Smooth muscle cell (in vitro differentiated cells): ENCODE measurements at regions not wholly inside any gene's neighbourhood (a gene's known extent, or its start where the extent isn't known, plus 50 kb on each side); places are given as distances from the start of the nearest gene placed in this dataset.

Source experiments
- DNase-seq: peaks from one replicate; lab custom pipeline; 2025; ENCODE audit not compliant: unreplicated experiment; lab: John Stamatoyannopoulos, UW
- H2AFZ ChIP-seq: fragments of 200-600 bp; sonication (generic); 2 replicates; pipeline ENCODE4 v1.6.0; 2016; ENCODE audit warnings: antibody characterized with exemption, low read depth, mild to moderate bottlenecking
- H3F3A ChIP-seq: fragments of 200-600 bp; sonication (generic); 2 replicates; pipeline ENCODE4 v1.6.0; 2017; ENCODE audit warnings: antibody characterized with exemption, low read depth
- H3K27ac ChIP-seq: fragments of 200-600 bp; sonication (generic); 2 replicates; pipeline ENCODE4 v1.5.1; 2016; ENCODE audit warnings: low read depth, mild to moderate bottlenecking
- H3K27me3 ChIP-seq: fragments of 200-600 bp; sonication (generic); 2 replicates; pipeline ENCODE4 v1.6.1; 2016; ENCODE audit warnings: low read depth, mild to moderate bottlenecking
- H3K36me3 ChIP-seq: fragments of 200-600 bp; sonication (generic); 2 replicates; pipeline ENCODE4 v1.5.1; 2016; ENCODE audit warnings: low read depth
- H3K4me1 ChIP-seq: fragments of 200-600 bp; sonication (generic); 2 replicates; pipeline ENCODE4 v1.5.1; 2016; ENCODE audit warnings: low read depth
- H3K4me2 ChIP-seq: fragments of 200-600 bp; sonication (generic); 2 replicates; pipeline ENCODE4 v1.6.0; 2016; ENCODE audit warnings: mild to moderate bottlenecking
- H3K4me3 ChIP-seq: fragments of 200-600 bp; sonication (generic); 2 replicates; pipeline ENCODE4 v1.5.1; 2016; ENCODE audit warnings: mild to moderate bottlenecking
- H3K79me2 ChIP-seq: fragments of 200-600 bp; sonication (generic); 2 replicates; pipeline ENCODE4 v1.6.0; 2016; ENCODE audit warnings: low read depth, mild to moderate bottlenecking
- H3K9ac ChIP-seq: fragments of 200-600 bp; sonication (generic); 2 replicates; pipeline ENCODE4 v1.6.0; 2016; ENCODE audit warnings: low read depth
- H3K9me3 ChIP-seq: fragments of 200-600 bp; sonication (generic); replicated peaks from 2 replicates; pipeline ENCODE4 v1.5.1; 2016; ENCODE audit warnings: low read depth
- H4K20me1 ChIP-seq: fragments of 200-600 bp; sonication (generic); 2 replicates; pipeline ENCODE4 v1.6.0; 2016; ENCODE audit warnings: low read depth
- WGBS: methylation state at CpG from one replicate; pipeline ENCODE4 v1.1.7; 2016; ENCODE audit warnings: low lambda C conversion rate; 5-methylcytosine and 5-hydroxymethylcytosine counted together
- TF ChIP-seq, protein P1 (sequence below): fragments of 200-600 bp; sonication (generic); IDR thresholded peaks from 2 replicates; pipeline ENCODE4 v1.5.1; 2017; ENCODE audit warnings: borderline replicate concordance, mild to moderate bottlenecking, antibody characterized with exemption; ENCODE audit not compliant: insufficient read depth, poor library complexity, severe bottlenecking

DNA sequence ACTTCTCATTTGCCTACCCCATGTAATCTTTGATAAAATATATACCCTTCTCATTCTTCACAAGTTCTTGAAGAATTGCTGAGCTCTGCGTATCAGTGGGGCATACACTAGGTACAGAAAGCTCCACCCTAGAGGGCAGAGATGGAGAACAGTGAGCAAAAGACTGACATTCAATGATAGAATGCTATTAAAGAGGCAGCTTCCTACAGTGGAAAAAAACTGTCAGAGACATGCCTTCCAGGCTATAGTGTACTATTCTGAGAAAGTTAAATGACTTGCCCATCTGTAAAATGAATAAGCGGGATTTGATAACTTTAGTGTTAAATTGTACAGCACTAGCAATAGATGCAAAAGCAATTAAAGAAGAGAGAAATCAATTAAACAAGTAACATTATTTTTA, 172.8 kb downstream of the SUCNR1 start:
- no peaks in the 10 kb centered on the region for H3F3A ChIP-seq
- H3K4me2 ChIP-seq = no peak overlapping the region
- H3K4me1 ChIP-seq = no peaks in the 10 kb centered on the region
- no peaks in the 10 kb centered on the region for H3K27me3 ChIP-seq
- H4K20me1 ChIP-seq = no peaks in the 10 kb centered on the region
- TF ChIP-seq, protein P1, sequence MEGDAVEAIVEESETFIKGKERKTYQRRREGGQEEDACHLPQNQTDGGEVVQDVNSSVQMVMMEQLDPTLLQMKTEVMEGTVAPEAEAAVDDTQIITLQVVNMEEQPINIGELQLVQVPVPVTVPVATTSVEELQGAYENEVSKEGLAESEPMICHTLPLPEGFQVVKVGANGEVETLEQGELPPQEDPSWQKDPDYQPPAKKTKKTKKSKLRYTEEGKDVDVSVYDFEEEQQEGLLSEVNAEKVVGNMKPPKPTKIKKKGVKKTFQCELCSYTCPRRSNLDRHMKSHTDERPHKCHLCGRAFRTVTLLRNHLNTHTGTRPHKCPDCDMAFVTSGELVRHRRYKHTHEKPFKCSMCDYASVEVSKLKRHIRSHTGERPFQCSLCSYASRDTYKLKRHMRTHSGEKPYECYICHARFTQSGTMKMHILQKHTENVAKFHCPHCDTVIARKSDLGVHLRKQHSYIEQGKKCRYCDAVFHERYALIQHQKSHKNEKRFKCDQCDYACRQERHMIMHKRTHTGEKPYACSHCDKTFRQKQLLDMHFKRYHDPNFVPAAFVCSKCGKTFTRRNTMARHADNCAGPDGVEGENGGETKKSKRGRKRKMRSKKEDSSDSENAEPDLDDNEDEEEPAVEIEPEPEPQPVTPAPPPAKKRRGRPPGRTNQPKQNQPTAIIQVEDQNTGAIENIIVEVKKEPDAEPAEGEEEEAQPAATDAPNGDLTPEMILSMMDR = no peak
- no peak overlapping the region for H3K27ac ChIP-seq
- WGBS = 92% methylated on average over 2 of the region's 2 CpGs
- H3K9ac ChIP-seq = no peak overlapping the region
- no peak for DNase-seq
- no peak overlapping the region for H3K4me3 ChIP-seq
- H2AFZ ChIP-seq = no peak overlapping the region
- no peaks in the 10 kb centered on the region for H3K36me3 ChIP-seq
- no peaks in the 10 kb centered on the region for H3K9me3 ChIP-seq
- H3K79me2 ChIP-seq = no peaks in the 10 kb centered on the region

DNA sequence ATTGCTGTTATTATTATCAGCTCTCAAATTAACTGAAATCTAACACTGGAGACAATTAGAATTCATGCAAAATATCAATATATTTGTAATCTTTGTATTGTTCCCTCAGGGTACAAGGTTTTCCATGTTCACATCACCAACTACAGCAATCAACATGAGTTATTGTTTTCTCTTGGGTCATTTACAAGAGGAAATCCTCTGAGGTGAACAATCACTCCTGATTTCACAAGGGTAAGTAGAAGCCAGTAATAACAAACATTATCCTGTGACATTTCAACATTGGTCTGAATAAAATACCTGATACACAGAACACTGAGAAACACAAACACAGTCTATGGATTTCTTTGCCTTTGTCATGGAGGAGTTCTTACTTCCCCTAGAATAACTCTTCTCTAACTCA, 174.0 kb downstream of the SUCNR1 start:
- Histone ChIP-seq H3K36me3 (no peaks in the 10 kb centered on the region), H2AFZ (no peak overlapping the region), H3F3A (no peaks in the 10 kb centered on the region), H3K4me3 (no peak overlapping the region), H3K4me1 (no peaks in the 10 kb centered on the region), H3K4me2 (no peak overlapping the region), H3K9ac (no peak overlapping the region), H3K27me3 (no peaks in the 10 kb centered on the region), H3K9me3 (no peaks in the 10 kb centered on the region), H3K79me2 (no peaks in the 10 kb centered on the region), H3K27ac (no peak overlapping the region), H4K20me1 (no peaks in the 10 kb centered on the region)
- no peak for DNase-seq
- TF ChIP-seq, protein P1 = no peak

DNA sequence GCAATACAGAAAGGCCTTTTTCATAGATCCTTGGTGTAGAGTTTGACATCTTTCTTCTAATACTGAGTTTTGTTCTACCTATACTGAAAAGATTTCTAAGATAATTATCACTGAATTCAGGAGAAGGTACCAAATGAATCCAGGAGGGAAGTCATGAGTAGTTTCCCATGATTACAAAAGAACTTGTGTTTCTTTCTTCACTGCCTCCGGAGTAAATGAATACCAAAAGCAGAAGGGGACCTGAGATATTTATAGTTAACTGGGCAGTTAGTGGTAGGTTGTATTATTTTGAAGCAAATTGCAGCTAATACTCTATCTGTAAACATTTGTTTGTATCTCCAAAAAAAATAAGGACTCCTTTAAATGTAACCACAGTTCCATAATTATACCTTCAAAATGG, 175.4 kb downstream of the SUCNR1 start:
- no peak for DNase-seq
- TF ChIP-seq, protein P1 = no peak
- no peaks in the 10 kb centered on the region for H3K27me3 ChIP-seq
- no peaks in the 10 kb centered on the region for H3K36me3 ChIP-seq
- no peak overlapping the region for H3K27ac ChIP-seq
- H4K20me1 ChIP-seq = no peaks in the 10 kb centered on the region
- H3K9ac ChIP-seq = no peak overlapping the region
- H3K79me2 ChIP-seq = no peaks in the 10 kb centered on the region
- H3K4me1 ChIP-seq = no peaks in the 10 kb centered on the region
- no peak overlapping the region for H3K4me2 ChIP-seq
- 91% methylated on average over 1 of the region's 1 CpG for WGBS
- no peaks in the 10 kb centered on the region for H3F3A ChIP-seq
- H2AFZ ChIP-seq = no peak overlapping the region
- no peak overlapping the region for H3K4me3 ChIP-seq
- H3K9me3 ChIP-seq = no peaks in the 10 kb centered on the region

DNA sequence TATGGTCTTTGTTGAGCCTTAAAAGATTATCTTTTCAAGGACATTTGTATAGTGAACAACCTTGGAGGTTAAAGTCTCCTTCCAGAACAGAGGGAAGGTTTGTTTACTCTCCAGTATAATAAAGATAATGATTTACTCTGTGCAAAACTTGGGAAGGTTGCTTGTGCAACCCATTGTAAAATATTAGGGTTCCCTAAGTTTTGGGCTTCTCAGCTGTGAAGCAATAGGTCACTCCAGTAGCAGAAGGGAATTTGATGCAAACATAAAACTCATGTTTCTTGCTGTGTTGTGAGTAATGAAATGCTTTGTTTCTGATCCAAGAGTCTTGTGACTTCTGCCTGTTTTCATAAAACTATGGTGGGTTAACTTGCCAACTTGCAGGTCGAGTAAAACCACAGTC, 177.5 kb downstream of the SUCNR1 start:
- Histone ChIP-seq H2AFZ (no peak overlapping the region), H3K27ac (peak overlapping the region; percentile 43)

More for the DNA sequence above, 177.5 kb downstream of the SUCNR1 start:
- Histone ChIP-seq H3K9ac (no peak overlapping the region), H3K79me2 (no peaks in the 10 kb centered on the region), H4K20me1 (no peaks in the 10 kb centered on the region), H3F3A (no peaks in the 10 kb centered on the region), H3K4me2 (no peak overlapping the region), H3K4me1 (no peaks in the 10 kb centered on the region), H3K9me3 (no peaks in the 10 kb centered on the region), H3K27me3 (no peaks in the 10 kb centered on the region), H3K4me3 (no peak overlapping the region), H3K36me3 (no peaks in the 10 kb centered on the region)
- DNase-seq = no peak
- 83% methylated on average over 1 of the region's 1 CpG for WGBS
- TF ChIP-seq, protein P1 = no peak
